H1 (cell line): ENCODE measurements at regions not wholly inside any gene's neighbourhood (a gene's known extent, or its start where the extent isn't known, plus 50 kb on each side); places are given as distances from the start of the nearest gene placed in this dataset.

Source experiments
- USF2 ChIP-seq: IDR thresholded peaks from 2 replicates; pipeline ENCODE4 v1.6.1; 2011; ENCODE audit warnings: low read length, improper control_type of control experiment

GRCh38 chr2:181178130-181178529, 197.7 kb downstream of the UBE2E3 start (continued):
- TF ChIP-seq USF2, result no peak
- TF ChIP-seq, all 59 proteins: peak for 0
